MG63 (cell line): ENCODE measurements at regions not wholly inside any gene's neighbourhood (a gene's known extent, or its start where the extent isn't known, plus 50 kb on each side); places are given as distances from the start of the nearest gene placed in this dataset.

Source experiments
- DNase-seq: peaks from one replicate; pipeline ENCODE4 v3.0.0-alpha.2; 2020
- H3K27me3 ChIP-seq: fragments of 250-450 bp; sonication (Bioruptor Pico); 2 replicates; pipeline ENCODE4 v1.5.1; 2020; ENCODE audit warnings: mild to moderate bottlenecking, moderate library complexity
- H3K36me3 ChIP-seq: fragments of 250-450 bp; sonication (Bioruptor Pico); 2 replicates; pipeline ENCODE4 v1.5.1; 2020; ENCODE audit warnings: mild to moderate bottlenecking, moderate library complexity
- H3K4me3 ChIP-seq: fragments of 250-450 bp; sonication (Bioruptor Pico); 2 replicates; pipeline ENCODE4 v1.5.1; 2020; ENCODE audit warnings: mild to moderate bottlenecking, moderate library complexity
- H3K9me3 ChIP-seq: fragments of 250-450 bp; sonication (Bioruptor Pico); 2 replicates; pipeline ENCODE4 v1.5.1; 2020; ENCODE audit warnings: mild to moderate bottlenecking, moderate library complexity

- H3K36me3 ChIP-seq: no peaks in the 10 kb centered on the region
- no peaks in the 10 kb centered on the region for H3K27me3 ChIP-seq
- no peak overlapping the region for H3K4me3 ChIP-seq
- H3K9me3 ChIP-seq: no peaks in the 10 kb centered on the region
- DNase-seq: no peak
Measured at GRCh38 chr3:187966096-187966495, 187.9 kb upstream of the LPP start.

- H3K9me3 ChIP-seq: no peaks in the 10 kb centered on the region
- H3K36me3 ChIP-seq: no peaks in the 10 kb centered on the region
- H3K27me3 ChIP-seq: no peaks in the 10 kb centered on the region
- H3K4me3 ChIP-seq: no peak overlapping the region
- DNase-seq: no peak
Measured at GRCh38 chr3:187966636-187967406, 187.1 kb upstream of the LPP start.

GRCh38 chr3:187967993-187968392, 186.0 kb upstream of the LPP start:
- H3K4me3 ChIP-seq: no peak overlapping the region
- H3K9me3 ChIP-seq: no peaks in the 10 kb centered on the region
- no peaks in the 10 kb centered on the region for H3K27me3 ChIP-seq
- no peak for DNase-seq
- H3K36me3 ChIP-seq: no peaks in the 10 kb centered on the region

- H3K4me3 ChIP-seq: no peak overlapping the region
- H3K36me3 ChIP-seq: no peaks in the 10 kb centered on the region
- H3K9me3 ChIP-seq: no peaks in the 10 kb centered on the region
- no peaks in the 10 kb centered on the region for H3K27me3 ChIP-seq
- DNase-seq: no peak
Measured at GRCh38 chr3:187968883-187969580, 184.9 kb upstream of the LPP start.

- no peak for DNase-seq
- H3K36me3 ChIP-seq: no peaks in the 10 kb centered on the region
- H3K27me3 ChIP-seq: no peaks in the 10 kb centered on the region
Measured at GRCh38 chr3:187969581-187969950, 184.4 kb upstream of the LPP start.

GRCh38 chr3:187970106-187970505, 183.9 kb upstream of the LPP start:
- no peak for DNase-seq
- Histone ChIP-seq H3K9me3 (no peaks in the 10 kb centered on the region), H3K27me3 (no peaks in the 10 kb centered on the region), H3K4me3 (no peak overlapping the region), H3K36me3 (no peaks in the 10 kb centered on the region)

More at GRCh38 chr3:187969581-187969950, 184.4 kb upstream of the LPP start:
- Histone ChIP-seq H3K4me3 (no peak overlapping the region), H3K9me3 (no peaks in the 10 kb centered on the region)

- no peaks in the 10 kb centered on the region for H3K27me3 ChIP-seq
- DNase-seq: no peak
- H3K36me3 ChIP-seq: no peaks in the 10 kb centered on the region
- no peaks in the 10 kb centered on the region for H3K9me3 ChIP-seq
- no peak overlapping the region for H3K4me3 ChIP-seq
Measured at GRCh38 chr3:187971629-187972028, 182.3 kb upstream of the LPP start.

GRCh38 chr3:187972454-187972853, 181.5 kb upstream of the LPP start:
- no peak overlapping the region for H3K4me3 ChIP-seq

GRCh38 chr3:187973977-187974870, 179.7 kb upstream of the LPP start:
- DNase-seq: no peak
- Histone ChIP-seq H3K4me3 (no peak overlapping the region), H3K36me3 (no peaks in the 10 kb centered on the region), H3K9me3 (no peaks in the 10 kb centered on the region), H3K27me3 (no peaks in the 10 kb centered on the region)

More at GRCh38 chr3:187972454-187972853, 181.5 kb upstream of the LPP start:
- H3K36me3 ChIP-seq: no peaks in the 10 kb centered on the region
- no peaks in the 10 kb centered on the region for H3K9me3 ChIP-seq
- no peak for DNase-seq
- no peaks in the 10 kb centered on the region for H3K27me3 ChIP-seq

- Histone ChIP-seq H3K9me3 (no peaks in the 10 kb centered on the region), H3K27me3 (no peaks in the 10 kb centered on the region), H3K4me3 (no peak overlapping the region), H3K36me3 (no peaks in the 10 kb centered on the region)
- no peak for DNase-seq
Measured at GRCh38 chr3:187974871-187975271, 179.1 kb upstream of the LPP start.

- DNase-seq: no peak
- Histone ChIP-seq H3K36me3 (no peaks in the 10 kb centered on the region), H3K4me3 (no peak overlapping the region), H3K9me3 (no peaks in the 10 kb centered on the region), H3K27me3 (no peaks in the 10 kb centered on the region)
Measured at GRCh38 chr3:187975561-187976364, 178.2 kb upstream of the LPP start.

GRCh38 chr3:187976365-187976900, 177.5 kb upstream of the LPP start:
- no peaks in the 10 kb centered on the region for H3K36me3 ChIP-seq
- H3K27me3 ChIP-seq: no peaks in the 10 kb centered on the region
- DNase-seq: no peak
- H3K9me3 ChIP-seq: no peaks in the 10 kb centered on the region
- no peak overlapping the region for H3K4me3 ChIP-seq

GRCh38 chr3:187977659-187978058, 176.3 kb upstream of the LPP start:
- Histone ChIP-seq H3K27me3 (no peaks in the 10 kb centered on the region), H3K4me3 (no peak overlapping the region), H3K9me3 (no peaks in the 10 kb centered on the region), H3K36me3 (no peaks in the 10 kb centered on the region)
- DNase-seq: no peak

- Histone ChIP-seq H3K4me3 (no peak overlapping the region), H3K27me3 (no peaks in the 10 kb centered on the region), H3K9me3 (no peaks in the 10 kb centered on the region), H3K36me3 (no peaks in the 10 kb centered on the region)
- no peak for DNase-seq
Measured at GRCh38 chr3:187978433-187979011, 175.4 kb upstream of the LPP start.

- Histone ChIP-seq H3K9me3 (no peaks in the 10 kb centered on the region), H3K27me3 (no peaks in the 10 kb centered on the region), H3K36me3 (no peaks in the 10 kb centered on the region), H3K4me3 (no peak overlapping the region)
- DNase-seq: no peak
Measured at GRCh38 chr3:187979564-187979963, 174.4 kb upstream of the LPP start.

GRCh38 chr3:187980861-187981260, 173.1 kb upstream of the LPP start:
- no peak for DNase-seq
- no peaks in the 10 kb centered on the region for H3K27me3 ChIP-seq
- H3K9me3 ChIP-seq: no peaks in the 10 kb centered on the region
- no peaks in the 10 kb centered on the region for H3K36me3 ChIP-seq
- no peak overlapping the region for H3K4me3 ChIP-seq
